ENCODE measurements at regions not wholly inside any gene's neighbourhood (a gene's known extent, or its start where the extent isn't known, plus 50 kb on each side); places are given as distances from the start of the nearest gene placed in this dataset.

DNA sequence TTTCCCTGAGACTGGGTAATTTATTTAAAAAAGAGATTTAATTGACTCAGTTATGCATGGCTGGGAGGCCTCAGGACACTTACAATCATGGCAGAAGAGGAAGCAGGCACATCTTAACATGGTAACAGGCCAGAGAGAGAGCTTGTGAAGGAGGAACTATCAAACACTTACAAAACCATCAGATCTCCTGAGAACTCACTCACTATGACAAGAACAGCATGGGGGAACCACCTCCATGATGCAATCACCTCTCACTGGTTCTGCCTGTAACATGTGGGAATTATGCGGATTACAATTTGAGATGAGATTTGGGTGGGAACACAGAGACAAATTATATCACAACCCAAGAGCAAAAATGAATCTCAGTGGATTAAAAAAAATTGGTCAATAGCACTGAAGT lies 416.0 kb upstream of the TMCO5A start:
- Mint-ChIP-seq H3K27ac (ENCODE audit: unreplicated experiment) (no peak overlapping the region), H3K4me1 (ENCODE audit: low read depth) (no peaks in the 10 kb centered on the region), H3K9me3 (ENCODE audit: low read depth) (peaks cover 5% of the 10 kb centered on the region), H3K4me3 (ENCODE audit: unreplicated experiment) (no peak overlapping the region), H3K27me3 (ENCODE audit: low read depth) (peaks cover 5% of the 10 kb centered on the region), H3K36me3 (ENCODE audit: low read depth) (no peaks in the 10 kb centered on the region)
- no peak for DNase-seq (ENCODE audit: low spot score)
- TF ChIP-seq, protein P1, sequence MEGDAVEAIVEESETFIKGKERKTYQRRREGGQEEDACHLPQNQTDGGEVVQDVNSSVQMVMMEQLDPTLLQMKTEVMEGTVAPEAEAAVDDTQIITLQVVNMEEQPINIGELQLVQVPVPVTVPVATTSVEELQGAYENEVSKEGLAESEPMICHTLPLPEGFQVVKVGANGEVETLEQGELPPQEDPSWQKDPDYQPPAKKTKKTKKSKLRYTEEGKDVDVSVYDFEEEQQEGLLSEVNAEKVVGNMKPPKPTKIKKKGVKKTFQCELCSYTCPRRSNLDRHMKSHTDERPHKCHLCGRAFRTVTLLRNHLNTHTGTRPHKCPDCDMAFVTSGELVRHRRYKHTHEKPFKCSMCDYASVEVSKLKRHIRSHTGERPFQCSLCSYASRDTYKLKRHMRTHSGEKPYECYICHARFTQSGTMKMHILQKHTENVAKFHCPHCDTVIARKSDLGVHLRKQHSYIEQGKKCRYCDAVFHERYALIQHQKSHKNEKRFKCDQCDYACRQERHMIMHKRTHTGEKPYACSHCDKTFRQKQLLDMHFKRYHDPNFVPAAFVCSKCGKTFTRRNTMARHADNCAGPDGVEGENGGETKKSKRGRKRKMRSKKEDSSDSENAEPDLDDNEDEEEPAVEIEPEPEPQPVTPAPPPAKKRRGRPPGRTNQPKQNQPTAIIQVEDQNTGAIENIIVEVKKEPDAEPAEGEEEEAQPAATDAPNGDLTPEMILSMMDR (IDR thresholded peaks at IDR 0.05): no peak

DNA sequence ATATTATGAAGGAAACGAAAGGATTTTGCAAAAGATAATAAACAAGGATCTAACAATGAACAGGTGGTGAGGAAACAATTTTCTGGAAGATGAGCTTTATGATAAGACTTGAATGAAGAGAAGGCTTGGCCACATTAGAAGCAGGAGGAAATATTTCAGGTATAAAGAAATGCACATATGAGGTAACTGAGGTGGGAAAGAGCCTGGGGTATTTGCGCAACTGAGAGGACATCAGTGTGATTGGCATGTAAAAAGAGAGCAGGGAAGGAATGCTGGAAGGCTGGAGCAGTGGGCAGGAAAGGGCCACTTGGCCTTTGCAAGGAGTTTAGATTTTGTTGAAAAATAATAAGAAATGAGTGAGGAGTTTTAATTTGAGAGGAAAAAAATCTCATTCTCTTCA lies 414.4 kb upstream of the TMCO5A start:
- H3K9me3 Mint-ChIP-seq (ENCODE audit: low read depth): peaks cover 5% of the 10 kb centered on the region
- H3K4me1 Mint-ChIP-seq (ENCODE audit: low read depth): no peaks in the 10 kb centered on the region
- H3K4me3 Mint-ChIP-seq (ENCODE audit: unreplicated experiment): no peak overlapping the region
- H3K27ac Mint-ChIP-seq (ENCODE audit: unreplicated experiment): no peak overlapping the region
- no peak for DNase-seq (ENCODE audit: low spot score)
- no peaks in the 10 kb centered on the region for H3K36me3 Mint-ChIP-seq (ENCODE audit: low read depth)
- H3K27me3 Mint-ChIP-seq (ENCODE audit: low read depth): peaks cover 8% of the 10 kb centered on the region
- TF ChIP-seq, protein P1 (IDR thresholded peaks at IDR 0.05): no peak

DNA sequence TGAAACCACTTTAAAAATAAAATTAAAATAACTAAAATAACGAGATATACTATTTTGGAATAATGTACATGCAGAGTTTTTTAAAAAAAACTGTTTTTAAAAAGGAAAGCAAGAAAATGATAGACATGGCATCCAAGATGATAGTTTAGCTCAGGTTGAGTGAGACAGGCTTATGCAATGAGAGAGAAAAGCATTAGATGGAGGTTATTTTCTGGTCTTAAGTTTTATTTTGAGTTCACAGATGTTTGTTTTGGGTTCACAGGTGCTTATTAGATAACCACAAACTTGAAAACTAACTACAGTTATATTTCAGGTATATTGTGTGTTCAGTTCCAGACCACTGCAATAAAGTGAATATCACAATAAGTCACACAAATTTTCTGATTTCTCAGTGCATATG lies 413.6 kb upstream of the TMCO5A start:
- DNase-seq (ENCODE audit: low spot score): no peak
- H3K27me3 Mint-ChIP-seq (ENCODE audit: low read depth): peaks cover 13% of the 10 kb centered on the region
- TF ChIP-seq, protein P1 (IDR thresholded peaks at IDR 0.05): no peak
- H3K36me3 Mint-ChIP-seq (ENCODE audit: low read depth): no peaks in the 10 kb centered on the region
- H3K27ac Mint-ChIP-seq (ENCODE audit: unreplicated experiment): no peak overlapping the region
- no peak overlapping the region for H3K4me3 Mint-ChIP-seq (ENCODE audit: unreplicated experiment)
- H3K4me1 Mint-ChIP-seq (ENCODE audit: low read depth): no peaks in the 10 kb centered on the region
- H3K9me3 Mint-ChIP-seq (ENCODE audit: low read depth): peaks cover 5% of the 10 kb centered on the region

DNA sequence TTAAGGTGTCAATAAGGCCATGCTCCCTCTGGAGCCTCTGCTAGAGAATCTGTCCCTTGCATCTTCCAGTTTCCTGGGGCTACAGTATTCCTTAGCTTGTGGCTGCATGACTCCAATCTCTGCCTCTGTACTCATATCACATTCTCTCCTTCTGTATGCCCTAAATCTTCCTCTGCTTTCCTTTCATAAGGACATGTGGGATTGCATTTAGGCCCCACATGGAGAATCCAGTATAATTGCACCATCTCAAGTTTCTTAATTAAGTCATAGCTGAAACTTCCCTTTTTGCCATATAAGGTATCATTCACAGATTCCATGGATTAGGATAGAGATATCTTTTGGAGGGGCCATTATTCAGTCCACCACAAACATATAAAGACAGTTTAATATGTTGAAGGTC lies 409.8 kb upstream of the TMCO5A start:
- Mint-ChIP-seq H3K4me3 (ENCODE audit: unreplicated experiment) (no peak overlapping the region), H3K36me3 (ENCODE audit: low read depth) (no peaks in the 10 kb centered on the region), H3K9me3 (ENCODE audit: low read depth) (peaks cover 5% of the 10 kb centered on the region), H3K4me1 (ENCODE audit: low read depth) (no peaks in the 10 kb centered on the region), H3K27ac (ENCODE audit: unreplicated experiment) (no peak overlapping the region), H3K27me3 (ENCODE audit: low read depth) (peaks cover 15% of the 10 kb centered on the region)
- TF ChIP-seq, protein P1 (IDR thresholded peaks at IDR 0.05): no peak
- no peak for DNase-seq (ENCODE audit: low spot score)

DNA sequence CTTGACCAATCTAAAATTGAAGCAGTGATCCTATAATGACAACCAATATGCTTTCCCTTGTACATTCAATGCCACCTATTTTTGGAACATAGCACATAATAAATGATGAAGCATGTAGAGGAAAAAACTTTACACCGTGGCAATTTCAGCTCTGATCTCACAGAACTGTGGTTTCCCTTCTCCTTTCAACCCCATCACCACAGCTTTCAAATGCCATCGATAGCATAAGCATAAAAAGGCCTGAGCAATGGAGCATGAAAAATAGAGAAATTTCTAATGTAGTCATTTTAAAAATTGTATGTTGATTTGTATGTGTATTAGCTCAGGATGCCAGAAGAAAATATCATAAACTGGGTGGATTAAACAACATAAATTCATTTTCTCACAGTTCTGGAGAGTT lies 406.0 kb upstream of the TMCO5A start:
- no peak for DNase-seq (ENCODE audit: low spot score)
- no peak overlapping the region for H3K4me3 Mint-ChIP-seq (ENCODE audit: unreplicated experiment)
- TF ChIP-seq, protein P1 (IDR thresholded peaks at IDR 0.05): no peak
- peaks cover 12% of the 10 kb centered on the region for H3K27me3 Mint-ChIP-seq (ENCODE audit: low read depth)
- peaks cover 7% of the 10 kb centered on the region for H3K9me3 Mint-ChIP-seq (ENCODE audit: low read depth)
- no peak overlapping the region for H3K27ac Mint-ChIP-seq (ENCODE audit: unreplicated experiment)
- no peaks in the 10 kb centered on the region for H3K36me3 Mint-ChIP-seq (ENCODE audit: low read depth)
- H3K4me1 Mint-ChIP-seq (ENCODE audit: low read depth): no peaks in the 10 kb centered on the region

Measured in chondrocyte (in vitro differentiated cells).